GM12864 (cell line): ENCODE measurements at regions not wholly inside any gene's neighbourhood (a gene's known extent, or its start where the extent isn't known, plus 50 kb on each side); places are given as distances from the start of the nearest gene placed in this dataset.

Experiments
- DNase-seq: peaks from one replicate; pipeline ENCODE4 v3.0.0-alpha.2; 2011; ENCODE audit warnings: low read depth
- H3K4me3 ChIP-seq: 2 replicates; pipeline ENCODE4 v1.5.1; 2011; ENCODE audit warnings: mild to moderate bottlenecking, low read depth, low read length, control low read depth
- CTCF ChIP-seq: IDR thresholded peaks from 2 replicates; pipeline ENCODE4 v1.5.1; 2011; ENCODE audit warnings: low read depth, mild to moderate bottlenecking, moderate library complexity, low read length, control low read depth, inconsistent platforms; ENCODE audit errors: missing control alignments

DNA sequence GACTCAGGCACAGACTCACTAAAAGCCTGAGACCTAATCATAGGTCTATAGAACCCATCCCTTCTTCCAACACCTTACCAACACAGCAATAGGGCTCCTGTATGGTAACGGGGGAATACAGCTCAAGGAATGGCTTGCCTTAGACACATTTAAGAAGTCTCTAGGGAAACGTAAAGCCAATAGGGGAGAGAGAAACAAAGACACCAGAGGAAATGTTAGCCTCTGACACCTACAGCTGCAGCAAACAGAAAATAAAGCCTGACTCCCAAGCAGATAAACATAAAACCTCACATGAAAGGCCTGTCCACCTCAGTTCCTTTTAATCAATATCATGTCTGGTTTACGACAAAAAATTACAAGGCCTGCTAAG is 51.1 kb upstream of the NCOA1 start:
- no peak for TF ChIP-seq CTCF
- no peak for DNase-seq

GRCh38 chr2:24439280-24439970 is 51.6 kb upstream of the NCOA1 start:
- no peak for DNase-seq
- no peak for TF ChIP-seq CTCF
- H3K4me3 ChIP-seq: no peak overlapping the region

More for the DNA sequence above, 51.1 kb upstream of the NCOA1 start:
- no peak overlapping the region for H3K4me3 ChIP-seq

GRCh38 chr2:24438106-24438505 is 52.9 kb upstream of the NCOA1 start:
- no peak for TF ChIP-seq CTCF
- no peak for DNase-seq
- no peak overlapping the region for H3K4me3 ChIP-seq

DNA sequence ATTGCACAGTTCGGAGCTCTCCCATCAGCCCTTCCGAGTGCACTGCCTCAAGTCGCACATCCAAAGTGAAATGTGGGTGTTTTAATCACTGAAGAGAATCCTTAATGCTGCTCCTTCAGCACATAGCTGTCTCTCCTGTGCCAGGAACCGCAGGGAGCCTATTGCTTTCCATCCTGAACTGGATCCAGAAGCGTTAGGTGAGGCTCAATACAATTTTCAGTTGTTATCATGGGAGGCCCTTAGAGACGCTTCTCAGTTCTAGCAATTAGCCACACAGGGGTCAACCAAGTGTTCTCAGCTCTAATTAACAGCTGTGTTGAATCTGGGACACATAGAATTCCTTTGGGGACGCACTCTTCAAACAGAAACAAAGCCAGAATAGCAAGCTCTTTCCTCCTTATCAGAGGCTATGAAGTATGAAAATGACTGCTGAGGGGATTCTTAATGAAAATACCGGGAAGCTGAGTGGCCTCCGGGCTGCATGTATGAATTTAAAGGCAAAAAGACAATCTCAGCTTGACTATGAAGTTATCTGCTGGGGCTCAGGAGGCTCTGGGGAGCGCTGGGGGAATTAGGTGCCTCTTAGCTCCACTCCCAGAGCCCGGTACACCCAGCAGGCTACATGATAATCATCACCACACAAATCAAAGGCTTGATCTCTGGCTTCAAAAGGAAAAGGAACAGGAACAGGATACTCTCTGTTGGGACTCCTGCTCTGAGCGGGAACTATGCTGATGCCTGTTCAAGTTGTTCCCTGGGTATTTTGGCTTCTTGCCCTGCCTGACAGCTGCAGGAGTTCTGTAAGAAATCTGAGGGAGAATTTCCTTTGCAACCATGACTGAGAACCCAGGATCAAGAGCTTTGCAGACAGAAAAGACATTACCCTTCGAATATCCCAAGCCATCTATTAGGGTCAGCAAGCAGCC is 55.4 kb upstream of the NCOA1 start:
- no peak overlapping the region for H3K4me3 ChIP-seq
- DNase-seq: no peak
- TF ChIP-seq CTCF: no peak

- no peak for TF ChIP-seq CTCF
- DNase-seq: no peak
- H3K4me3 ChIP-seq: no peak overlapping the region
Observed at GRCh38 chr2:24434541-24434940, 56.5 kb upstream of the NCOA1 start.

DNA sequence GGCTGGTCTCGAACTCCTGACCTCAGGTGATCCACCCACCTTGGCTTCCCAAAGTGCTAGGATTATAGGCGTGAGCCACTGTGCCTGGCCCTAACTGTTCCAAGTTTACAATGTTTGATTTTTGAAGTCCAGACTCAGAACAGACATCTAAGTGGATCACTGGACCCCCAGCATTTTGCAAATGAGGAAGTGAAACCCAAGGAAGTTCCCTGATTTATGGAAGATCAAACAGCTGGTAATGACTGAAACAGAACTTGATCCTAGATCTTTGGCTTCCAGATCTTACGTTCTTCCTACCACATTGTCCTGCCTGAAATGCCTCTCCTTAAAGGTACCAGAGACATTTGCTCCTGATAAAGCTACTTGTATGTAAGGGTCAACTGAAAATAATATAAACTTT is 58.3 kb upstream of the NCOA1 start:
- DNase-seq: no peak
- TF ChIP-seq CTCF: no peak
- no peak overlapping the region for H3K4me3 ChIP-seq
